DMS53 (cell line): ENCODE measurements at regions not wholly inside any gene's neighbourhood (a gene's known extent, or its start where the extent isn't known, plus 50 kb on each side); places are given as distances from the start of the nearest gene placed in this dataset.
A peak's percentile ranks its signal among the peaks of the same experiment; 100 is the strongest.
"Not testable (repeated sequence)": the region's sequence is repeated elsewhere in the genome, so short reads cannot be mapped to it uniquely, and the experiment has no call there.

Source experiments
- DNase-seq: peaks from one replicate; lab custom pipeline; 2025; lab: John Stamatoyannopoulos, UW

GRCh38 chr22:47315862-47316419 lies 553.5 kb downstream of the TBC1D22A start:
- peak; percentile 75 for DNase-seq

GRCh38 chr22:47310601-47311000 lies 548.2 kb downstream of the TBC1D22A start:
- DNase-seq, result no peak

- no peak for DNase-seq
Measured at GRCh38 chr22:47309946-47310345, 547.5 kb downstream of the TBC1D22A start.

GRCh38 chr22:47309476-47309875 lies 547.0 kb downstream of the TBC1D22A start:
- no peak for DNase-seq

GRCh38 chr22:47308886-47309285 lies 546.4 kb downstream of the TBC1D22A start:
- DNase-seq, result no peak

- DNase-seq, result no peak
Measured at GRCh38 chr22:47307822-47308221, 545.4 kb downstream of the TBC1D22A start.

GRCh38 chr22:47307326-47307725 lies 544.9 kb downstream of the TBC1D22A start:
- peak; percentile 31 for DNase-seq

GRCh38 chr22:47304854-47305253 lies 542.4 kb downstream of the TBC1D22A start:
- DNase-seq, result no peak

- no peak for DNase-seq
Measured at GRCh38 chr22:47304191-47304831, 541.9 kb downstream of the TBC1D22A start.

GRCh38 chr22:47303161-47303890 lies 540.9 kb downstream of the TBC1D22A start:
- no peak for DNase-seq

GRCh38 chr22:47302587-47302986 lies 540.1 kb downstream of the TBC1D22A start:
- DNase-seq, result not testable (repeated sequence)

GRCh38 chr22:47301820-47302475 lies 539.5 kb downstream of the TBC1D22A start:
- peak; percentile 62 for DNase-seq

- no peak for DNase-seq
Measured at GRCh38 chr22:47300698-47301405, 538.4 kb downstream of the TBC1D22A start.

- no peak for DNase-seq
Measured at GRCh38 chr22:47299863-47300697, 537.6 kb downstream of the TBC1D22A start.

GRCh38 chr22:47299211-47299862 lies 536.9 kb downstream of the TBC1D22A start:
- DNase-seq, result no peak

- DNase-seq, result no peak
Measured at GRCh38 chr22:47298017-47298785, 535.8 kb downstream of the TBC1D22A start.

GRCh38 chr22:47297261-47298016 lies 535.0 kb downstream of the TBC1D22A start:
- no peak for DNase-seq

GRCh38 chr22:47296405-47297260 lies 534.2 kb downstream of the TBC1D22A start:
- DNase-seq, result no peak
